ENCODE measurements at regions not wholly inside any gene's neighbourhood (a gene's known extent, or its start where the extent isn't known, plus 50 kb on each side); places are given as distances from the start of the nearest gene placed in this dataset.

- DNase-seq, result no peak
These were observed 274.4 kb downstream of the PLPP3 start for GRCh38 chr1:56304975-56305374.

GRCh38 chr1:56303805-56304204 is 275.6 kb downstream of the PLPP3 start:
- no peak for DNase-seq

- DNase-seq, result no peak
These were observed 276.5 kb downstream of the PLPP3 start for GRCh38 chr1:56302878-56303277.

DNA sequence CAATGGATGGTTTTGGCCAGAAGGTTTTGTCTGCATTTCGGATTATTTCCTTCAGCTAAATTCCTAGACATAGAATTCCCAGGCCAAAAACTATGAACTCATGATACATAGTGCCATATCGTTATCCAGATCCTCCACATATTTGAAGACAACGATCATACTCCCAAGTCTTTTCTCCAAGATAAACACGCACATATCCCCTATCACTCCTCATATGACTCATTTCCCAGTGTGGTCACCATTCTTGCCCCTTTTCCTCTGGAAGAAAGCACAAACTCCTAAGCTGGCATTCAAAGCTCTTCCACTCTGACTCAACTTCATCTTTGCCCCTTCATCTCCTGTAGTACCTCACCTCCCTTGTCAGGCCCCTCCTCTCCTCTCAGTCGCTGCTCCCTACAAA is 277.6 kb downstream of the PLPP3 start:
- no peak for DNase-seq

- no peak for DNase-seq
These were observed 278.5 kb downstream of the PLPP3 start for GRCh38 chr1:56300836-56301235.

GRCh38 chr1:56298866-56299265 is 280.5 kb downstream of the PLPP3 start:
- no peak for DNase-seq

GRCh38 chr1:56297904-56298303 is 281.5 kb downstream of the PLPP3 start:
- DNase-seq, result no peak

GRCh38 chr1:56297208-56297607 is 282.2 kb downstream of the PLPP3 start:
- DNase-seq, result no peak

DNA sequence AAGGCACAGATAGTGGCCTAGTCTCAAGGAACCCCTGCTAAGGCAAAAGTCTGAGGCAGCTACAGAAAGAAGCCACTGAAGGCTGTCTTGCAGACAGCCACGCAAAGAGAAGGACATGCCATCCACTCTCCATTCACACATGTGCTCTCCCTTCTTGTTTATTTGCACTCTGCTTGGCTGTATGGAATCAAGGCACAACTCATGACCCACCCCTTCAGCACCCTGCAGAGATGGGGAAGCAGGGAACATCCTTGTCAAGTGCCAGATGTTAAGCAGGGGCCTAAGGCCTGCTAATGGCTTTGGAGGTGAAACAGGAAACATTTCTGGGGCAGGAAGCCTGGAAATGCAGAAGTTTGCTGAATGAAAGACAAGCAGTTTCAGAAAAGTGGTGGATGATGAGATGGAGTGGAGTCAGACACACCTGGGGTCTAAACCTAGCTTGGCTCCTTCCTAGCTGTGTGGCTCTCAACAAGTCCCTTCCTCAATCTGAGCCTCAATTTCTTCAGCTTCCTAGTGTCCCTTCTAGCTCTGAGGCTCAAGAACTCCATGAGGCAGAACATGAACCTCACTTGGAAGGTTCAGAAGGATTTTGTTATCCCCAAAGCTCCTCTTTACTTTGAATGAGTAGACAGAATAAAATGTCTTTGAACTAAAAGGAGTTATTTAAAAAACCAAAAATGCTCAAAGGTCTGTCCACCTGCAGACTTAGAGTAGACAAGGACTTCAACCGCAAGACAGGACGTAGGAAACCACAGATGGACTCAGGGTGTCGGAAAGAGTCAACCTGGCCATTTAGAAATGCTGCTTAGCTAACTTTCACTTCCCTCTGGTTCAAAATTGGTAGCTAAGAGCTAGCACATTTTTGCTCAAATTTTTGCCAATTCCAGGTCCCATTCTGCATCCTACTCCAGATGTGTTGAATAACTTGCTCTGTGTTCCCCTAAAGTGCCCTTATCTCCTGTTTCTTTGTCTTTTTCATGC is 283.1 kb downstream of the PLPP3 start:
- no peak for DNase-seq

DNA sequence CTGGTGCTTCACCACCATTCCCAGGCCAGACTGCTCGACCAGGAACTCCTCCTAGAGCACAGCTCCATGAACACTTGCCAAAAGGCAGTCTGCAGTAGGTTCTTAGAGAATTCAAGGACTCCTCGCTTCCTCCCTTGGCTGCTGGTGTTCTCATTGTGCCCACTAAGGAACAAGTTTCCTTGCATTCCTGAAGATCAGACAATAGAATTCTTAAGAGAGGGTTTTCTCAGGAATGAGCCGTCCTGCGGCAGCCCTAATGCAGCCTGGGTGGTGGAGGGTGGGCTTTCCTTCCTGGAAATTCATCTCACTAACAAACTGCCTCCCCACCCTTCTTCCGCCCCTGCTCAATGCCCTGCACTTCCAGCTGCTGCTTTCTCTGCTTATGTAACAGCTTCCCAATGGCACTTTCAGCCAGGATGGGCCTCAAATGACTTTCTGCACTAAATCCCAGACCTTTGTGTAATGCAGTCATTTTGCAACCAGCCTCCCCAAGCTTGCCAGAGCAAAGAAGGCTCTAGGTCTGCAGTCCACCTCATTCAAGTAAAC is 287.9 kb downstream of the PLPP3 start:
- no peak for DNase-seq

- no peak for DNase-seq
These were observed 290.1 kb downstream of the PLPP3 start for GRCh38 chr1:56289260-56289659.

DNA sequence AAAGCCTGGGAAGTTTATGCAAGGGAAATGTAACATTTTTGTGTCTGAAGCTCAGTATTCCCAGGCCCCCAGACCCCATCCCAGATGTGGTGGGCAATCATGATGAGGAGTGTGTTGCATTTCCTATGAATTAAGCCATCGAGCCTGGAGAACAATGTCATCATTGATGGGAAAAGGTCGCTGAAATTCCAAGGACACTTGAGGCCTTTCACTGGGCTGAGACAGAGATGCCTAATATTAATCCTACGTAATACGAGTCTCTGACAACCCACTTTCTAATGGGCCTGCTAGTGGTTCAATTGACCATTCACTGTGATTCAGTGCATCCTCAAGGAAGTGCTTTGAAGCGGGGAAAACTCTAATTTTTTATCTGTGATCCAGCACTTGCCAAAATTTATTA is 291.6 kb downstream of the PLPP3 start:
- DNase-seq, result no peak

DNA sequence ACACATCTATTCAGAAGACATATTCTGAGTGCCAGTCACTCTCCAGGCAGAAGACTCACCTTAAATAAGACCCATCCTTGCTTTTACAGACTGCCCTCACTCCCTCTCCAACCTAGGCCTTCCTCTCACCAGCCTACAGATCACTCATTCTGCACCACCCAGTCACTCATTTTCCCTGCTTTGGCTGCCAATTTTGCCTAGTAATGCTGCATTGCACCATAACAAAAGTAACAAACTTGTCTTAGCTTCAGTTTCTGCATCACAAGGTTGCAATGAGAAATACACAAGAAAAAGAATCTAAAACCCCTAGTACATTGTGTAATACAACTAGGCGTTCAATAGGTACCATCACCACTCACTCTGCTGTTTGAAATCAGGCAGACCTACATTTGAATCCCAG is 292.4 kb downstream of the PLPP3 start:
- DNase-seq, result no peak

- no peak for DNase-seq
These were observed 292.9 kb downstream of the PLPP3 start for GRCh38 chr1:56286506-56286905.

DNA sequence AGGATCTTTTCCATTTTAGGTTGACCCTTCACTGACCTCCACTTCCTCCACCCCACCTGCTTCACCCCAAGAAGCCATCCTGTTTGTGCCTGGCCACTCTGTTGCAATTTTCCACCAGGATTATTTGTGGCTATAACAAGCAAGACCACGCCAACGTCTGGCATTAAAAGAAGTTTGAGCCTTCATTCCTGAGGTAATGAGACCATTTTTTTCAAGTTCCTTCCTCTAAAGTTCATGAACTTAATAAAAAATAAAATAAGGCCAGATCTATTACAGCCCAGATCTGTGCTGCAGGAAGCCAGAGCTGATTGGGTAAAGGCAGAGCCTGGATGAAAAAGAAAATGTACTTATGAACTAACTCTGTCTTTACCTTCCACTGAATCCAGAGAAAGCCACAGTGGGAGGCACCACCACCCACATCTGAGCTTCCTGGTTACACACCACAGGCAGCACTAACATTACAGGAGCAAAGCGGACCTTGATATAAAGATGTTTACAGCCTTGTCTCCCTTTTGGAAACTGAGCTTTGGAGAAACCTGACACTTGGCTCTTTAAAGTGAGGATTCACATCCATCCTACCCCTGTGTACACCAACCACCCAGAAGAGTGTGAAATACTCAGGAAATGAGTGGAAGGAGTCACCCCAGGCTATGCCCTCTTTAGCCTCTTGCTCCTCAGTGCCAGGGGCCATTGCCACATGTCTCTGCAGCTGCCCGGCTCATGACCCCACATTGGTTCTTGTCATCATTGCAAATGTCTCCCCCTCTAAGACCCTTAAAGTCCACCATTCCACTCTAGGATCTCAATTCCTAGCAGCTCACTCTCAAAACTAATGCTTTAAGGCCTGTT is 293.6 kb downstream of the PLPP3 start:
- no peak for DNase-seq

- DNase-seq, result no peak
These were observed 294.4 kb downstream of the PLPP3 start for GRCh38 chr1:56284928-56285327.

GRCh38 chr1:56278061-56278460 is 301.3 kb downstream of the PLPP3 start:
- DNase-seq, result no peak

DNA sequence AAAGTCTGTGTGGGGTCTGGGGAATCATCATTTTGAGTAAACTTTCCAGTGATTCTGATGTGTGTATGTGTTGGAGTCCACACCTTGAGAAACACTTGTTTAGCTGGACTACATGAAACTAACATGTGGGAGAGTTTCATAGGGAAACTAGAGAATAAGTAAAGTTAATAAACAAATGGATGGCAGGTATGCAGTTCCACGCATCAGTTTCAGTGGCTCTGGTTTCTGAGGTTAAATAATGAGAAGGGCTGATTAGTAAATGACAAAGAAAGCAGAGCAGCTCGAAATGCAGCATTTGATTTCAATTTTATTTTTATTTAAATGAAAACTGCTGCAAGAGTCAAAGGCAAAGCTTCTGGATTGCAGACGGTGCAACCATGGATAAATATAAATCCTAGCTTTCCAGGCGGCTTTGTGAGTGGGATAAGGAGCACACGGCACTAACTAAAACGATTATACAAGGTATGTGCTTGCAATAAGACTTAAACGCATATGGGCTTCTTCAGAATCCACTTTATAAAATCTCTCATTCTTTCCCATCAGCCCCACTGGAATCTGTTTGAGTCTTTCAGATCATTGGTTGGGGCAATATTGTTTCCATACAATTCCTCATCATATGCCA is 310.7 kb downstream of the PLPP3 start:
- no peak for DNase-seq

DNA sequence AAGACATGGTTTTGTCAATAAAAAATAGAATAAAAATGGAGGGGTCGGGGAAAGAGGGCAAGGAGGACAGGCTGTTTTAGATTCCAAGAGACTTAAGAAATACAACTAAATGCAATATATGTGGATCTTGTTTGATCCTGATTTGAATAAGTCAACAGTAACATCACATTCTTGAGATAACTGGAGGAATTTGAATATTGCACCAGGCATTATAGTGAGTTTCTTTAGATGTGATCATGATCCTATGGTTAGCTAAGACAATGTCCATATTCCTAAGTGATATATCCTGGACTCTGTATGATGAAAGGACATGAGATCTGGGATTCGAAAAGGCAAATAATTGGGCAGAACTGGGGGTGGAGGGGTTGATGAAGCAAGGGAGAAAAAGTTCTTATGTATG is 311.8 kb downstream of the PLPP3 start:
- DNase-seq, result no peak

GRCh38 chr1:56266359-56266758 is 313.0 kb downstream of the PLPP3 start:
- DNase-seq, result no peak

- DNase-seq, result no peak
These were observed 314.1 kb downstream of the PLPP3 start for GRCh38 chr1:56265216-56265615.

DNA sequence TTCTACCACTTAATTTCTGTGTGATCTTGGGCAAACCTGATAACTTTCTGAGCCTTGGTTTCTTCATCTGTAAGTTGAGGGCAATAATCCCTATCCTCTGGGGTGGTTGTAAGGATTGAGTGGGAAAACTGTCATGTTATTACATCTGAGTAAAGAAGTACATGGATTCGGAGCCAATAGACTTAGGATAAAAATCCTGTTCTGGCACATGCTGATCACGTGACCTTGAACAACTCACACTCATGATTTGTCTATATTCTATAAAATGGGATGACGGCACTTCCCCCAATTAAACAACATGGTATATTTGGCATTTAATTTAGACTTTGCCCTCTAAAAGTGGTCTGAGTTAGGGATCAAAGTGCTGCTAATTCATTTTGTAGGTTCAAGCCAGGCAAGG is 315.5 kb downstream of the PLPP3 start:
- DNase-seq, result no peak

DNA sequence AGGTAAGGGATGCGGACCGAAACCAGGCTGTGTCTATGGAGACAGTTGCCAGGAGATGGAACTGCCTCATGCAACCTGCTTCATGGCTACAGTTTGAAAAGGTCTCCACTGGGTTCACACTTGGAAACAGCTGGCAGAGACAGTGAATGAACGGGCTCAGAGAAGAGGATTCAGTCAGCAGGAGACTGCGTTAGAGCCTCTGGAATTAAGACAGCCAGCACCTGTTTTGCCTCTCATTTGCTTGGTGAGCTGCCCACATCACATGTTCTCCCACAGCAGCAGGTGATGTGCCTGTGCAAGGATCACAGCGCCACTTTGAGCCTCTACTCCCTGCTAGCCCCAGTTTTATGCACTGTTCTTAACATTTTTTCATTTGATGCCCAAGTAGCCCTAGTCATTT is 321.0 kb downstream of the PLPP3 start:
- DNase-seq, result no peak
